Thoracic aorta (tissue), 2 donors: ENCODE measurements at regions not wholly inside any gene's neighbourhood (a gene's known extent, or its start where the extent isn't known, plus 50 kb on each side); places are given as distances from the start of the nearest gene placed in this dataset.
A peak's percentile ranks its signal among the peaks of the same experiment; 100 is the strongest.
"Not testable (repeated sequence)": the region's sequence is repeated elsewhere in the genome, so short reads cannot be mapped to it uniquely, and the experiment has no call there.

Experiments
- ATAC-seq: fragments of 150-250 bp; one replicate; pipeline ENCODE4 v1.8.0; 2017; ENCODE audit warnings: low read depth; ENCODE audit not compliant: insufficient number of reproducible peaks, low FRiP score
- DNase-seq: peaks from one replicate; pipeline ENCODE4 v3.0.0-alpha.2; 2020; ENCODE audit warnings: low spot score
- H3K27ac ChIP-seq, 2 donors: fragments of 200-600 bp; sonication (generic); 1 replicate in 1 of 2; 2 replicates in 1 of 2; pipeline ENCODE4 v1.5.1; 2016; ENCODE audit warnings: mild to moderate bottlenecking in 2 of 2, moderate library complexity in 2 of 2
- H3K27me3 ChIP-seq: fragments of 200-600 bp; sonication (generic); replicated peaks from 2 replicates; pipeline ENCODE4 v1.6.0; 2016; ENCODE audit warnings: mild to moderate bottlenecking; ENCODE audit not compliant: insufficient read depth
- H3K36me3 ChIP-seq: fragments of 200-600 bp; sonication (generic); one replicate; pipeline ENCODE4 v1.5.1; 2016
- H3K4me1 ChIP-seq, 2 donors: fragments of 200-600 bp; sonication (generic); 1 replicate in 1 of 2; 2 replicates in 1 of 2; pipeline versions ENCODE4 v1.5.1 to v1.6.0; 2016; ENCODE audit warnings: low read depth in 2 of 2, mild to moderate bottlenecking in 1 of 2; ENCODE audit not compliant: control insufficient read depth in 1 of 2
- H3K4me3 ChIP-seq: fragments of 200-600 bp; sonication (generic); 2 replicates; pipeline ENCODE4 v1.5.1; 2016; ENCODE audit warnings: mild to moderate bottlenecking
- H3K9me3 ChIP-seq: fragments of 200-600 bp; sonication (generic); 2 replicates; pipeline ENCODE4 v1.5.1; 2016
- TF ChIP-seq, protein P1 (sequence below): fragments of 200-600 bp; sonication (generic); IDR thresholded peaks from one replicate; pipeline ENCODE4 v1.5.1; 2019; ENCODE audit warnings: antibody characterized with exemption

DNA sequence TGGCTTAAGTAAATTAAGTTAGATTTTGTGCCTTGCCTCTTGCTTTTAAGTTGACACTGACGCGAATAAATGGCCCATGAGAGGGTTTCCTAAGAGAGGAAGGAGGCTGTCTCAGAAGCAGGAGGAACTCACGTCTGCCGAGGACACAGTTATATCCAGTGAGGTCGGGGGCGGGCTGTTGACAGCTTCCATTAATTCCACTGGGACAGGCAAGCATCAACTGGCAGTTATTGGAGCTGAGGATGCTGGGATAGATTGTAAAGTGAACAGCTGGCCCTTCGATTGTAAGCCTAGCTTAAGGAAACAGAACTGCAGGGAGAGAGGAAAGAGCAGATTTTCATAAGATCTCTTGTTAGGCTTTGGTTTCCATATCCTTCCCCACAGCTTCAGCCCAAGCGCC is 399.2 kb downstream of the IPO8 start:
- no peak for ATAC-seq
- Histone ChIP-seq H3K4me1 (no peaks in the 10 kb centered on the region), H3K36me3 (no peaks in the 10 kb centered on the region), H3K4me3 (no peak overlapping the region), H3K27ac (no peak overlapping the region), H3K27me3 (no peaks in the 10 kb centered on the region), H3K9me3 (no peaks in the 10 kb centered on the region)
- DNase-seq: no peak
- TF ChIP-seq, protein P1, sequence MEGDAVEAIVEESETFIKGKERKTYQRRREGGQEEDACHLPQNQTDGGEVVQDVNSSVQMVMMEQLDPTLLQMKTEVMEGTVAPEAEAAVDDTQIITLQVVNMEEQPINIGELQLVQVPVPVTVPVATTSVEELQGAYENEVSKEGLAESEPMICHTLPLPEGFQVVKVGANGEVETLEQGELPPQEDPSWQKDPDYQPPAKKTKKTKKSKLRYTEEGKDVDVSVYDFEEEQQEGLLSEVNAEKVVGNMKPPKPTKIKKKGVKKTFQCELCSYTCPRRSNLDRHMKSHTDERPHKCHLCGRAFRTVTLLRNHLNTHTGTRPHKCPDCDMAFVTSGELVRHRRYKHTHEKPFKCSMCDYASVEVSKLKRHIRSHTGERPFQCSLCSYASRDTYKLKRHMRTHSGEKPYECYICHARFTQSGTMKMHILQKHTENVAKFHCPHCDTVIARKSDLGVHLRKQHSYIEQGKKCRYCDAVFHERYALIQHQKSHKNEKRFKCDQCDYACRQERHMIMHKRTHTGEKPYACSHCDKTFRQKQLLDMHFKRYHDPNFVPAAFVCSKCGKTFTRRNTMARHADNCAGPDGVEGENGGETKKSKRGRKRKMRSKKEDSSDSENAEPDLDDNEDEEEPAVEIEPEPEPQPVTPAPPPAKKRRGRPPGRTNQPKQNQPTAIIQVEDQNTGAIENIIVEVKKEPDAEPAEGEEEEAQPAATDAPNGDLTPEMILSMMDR: no peak

- no peaks in the 10 kb centered on the region for H3K27me3 ChIP-seq
- no peaks in the 10 kb centered on the region for H3K36me3 ChIP-seq
- H3K4me1 ChIP-seq: no peaks in the 10 kb centered on the region
- H3K9me3 ChIP-seq: no peaks in the 10 kb centered on the region
- TF ChIP-seq, protein P1: peak; percentile 40
- DNase-seq (no peak), ATAC-seq (no peak)
- H3K4me3 ChIP-seq: no peak overlapping the region
- H3K27ac ChIP-seq: no peak overlapping the region
Measured at GRCh38 chr12:30286345-30286926, 409.2 kb downstream of the IPO8 start.

DNA sequence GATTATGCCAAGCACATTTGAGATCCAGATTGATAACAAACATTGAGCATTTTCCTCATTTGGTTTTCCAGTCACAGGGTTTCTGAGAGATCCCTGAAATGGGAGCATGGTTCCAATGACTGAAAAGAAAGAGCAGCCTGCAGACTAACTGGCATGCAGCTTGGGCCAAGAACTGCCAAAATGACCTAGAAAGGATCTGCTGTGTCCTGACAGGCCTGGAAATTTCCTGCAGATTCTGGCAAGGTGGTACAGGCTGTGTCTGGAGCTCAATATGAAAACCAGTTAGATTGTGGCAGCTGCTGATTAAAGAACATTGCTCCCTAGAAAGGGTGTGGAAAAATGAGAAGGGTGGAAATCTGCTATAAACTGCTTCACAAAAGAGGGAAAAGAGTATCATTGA is 417.3 kb downstream of the IPO8 start:
- DNase-seq (no peak), ATAC-seq (no peak)
- TF ChIP-seq, protein P1: no peak
- Histone ChIP-seq H3K9me3 (no peaks in the 10 kb centered on the region), H3K27me3 (no peaks in the 10 kb centered on the region), H3K36me3 (no peaks in the 10 kb centered on the region), H3K4me1 (no peaks in the 10 kb centered on the region), H3K27ac (no peak overlapping the region), H3K4me3 (no peak overlapping the region)

DNA sequence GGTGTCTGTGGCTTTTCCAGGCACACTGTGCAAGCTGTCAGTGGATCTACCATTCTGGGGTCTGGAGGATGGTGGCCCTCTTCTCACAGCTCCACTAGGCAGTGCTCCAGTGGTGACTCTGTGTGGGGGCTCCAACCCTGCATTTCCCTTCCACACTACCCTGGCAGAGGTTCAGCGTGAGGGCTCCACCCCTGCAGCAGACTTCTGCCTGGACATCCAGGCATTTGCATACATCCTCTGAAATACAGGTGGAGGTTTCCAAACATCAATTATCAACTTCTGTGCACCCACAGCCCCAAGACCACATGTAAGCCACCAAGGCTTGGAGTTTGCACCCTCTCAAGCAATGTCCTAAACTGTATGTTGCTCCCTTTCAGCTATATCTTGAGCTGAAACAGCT is 423.2 kb downstream of the IPO8 start:
- H3K36me3 ChIP-seq, ATAC-seq, H3K27me3 ChIP-seq, H3K4me1 ChIP-seq, H3K4me3 ChIP-seq, DNase-seq, H3K9me3 ChIP-seq, H3K27ac ChIP-seq: not testable (repeated sequence)

DNA sequence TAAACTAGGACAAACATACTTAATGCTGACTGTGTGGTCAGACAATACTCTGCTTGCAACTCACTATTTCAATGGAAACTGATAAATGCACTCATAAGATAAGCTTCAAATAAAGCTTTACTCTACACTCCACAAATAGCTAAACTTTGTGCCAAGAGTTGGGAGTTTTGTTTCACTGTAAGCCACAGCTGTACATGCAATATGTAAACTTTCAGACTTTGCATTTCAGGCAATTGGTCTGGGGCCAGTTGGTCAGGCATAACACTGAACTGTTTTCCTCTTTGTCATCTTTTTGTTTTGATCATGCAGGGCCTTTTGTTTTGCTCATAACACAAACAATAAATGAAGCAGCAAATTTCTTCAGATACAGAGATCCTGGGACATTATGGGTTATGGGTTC is 426.2 kb downstream of the IPO8 start:
- ATAC-seq (no peak), DNase-seq (no peak)
- H3K36me3 ChIP-seq: no peaks in the 10 kb centered on the region
- TF ChIP-seq, protein P1: no peak
- H3K9me3 ChIP-seq: no peaks in the 10 kb centered on the region
- H3K27ac ChIP-seq: no peak overlapping the region
- H3K4me1 ChIP-seq: no peaks in the 10 kb centered on the region
- no peak overlapping the region for H3K4me3 ChIP-seq
- H3K27me3 ChIP-seq: no peaks in the 10 kb centered on the region

GRCh38 chr12:30268041-30268440 is 427.6 kb downstream of the IPO8 start:
- Histone ChIP-seq H3K27ac (no peak overlapping the region), H3K36me3 (no peaks in the 10 kb centered on the region), H3K4me1 (no peaks in the 10 kb centered on the region), H3K27me3 (no peaks in the 10 kb centered on the region), H3K9me3 (no peaks in the 10 kb centered on the region), H3K4me3 (no peak overlapping the region)
- no peak for DNase-seq
- TF ChIP-seq, protein P1: no peak
- ATAC-seq: no peak
